ENCODE measurements at regions not wholly inside any gene's neighbourhood (a gene's known extent, or its start where the extent isn't known, plus 50 kb on each side); places are given as distances from the start of the nearest gene placed in this dataset.

GRCh38 chr10:94092848-94093247 lies 99.1 kb downstream of the PLCE1 start:
- Mint-ChIP-seq H3K27ac (ENCODE audit: unreplicated experiment) (no peak overlapping the region), H3K27me3 (ENCODE audit: unreplicated experiment) (peaks cover 2% of the 10 kb centered on the region), H3K4me1 (ENCODE audit: low read depth, unreplicated experiment) (peaks cover 1% of the 10 kb centered on the region), H3K36me3 (ENCODE audit: unreplicated experiment) (no peaks in the 10 kb centered on the region), H3K4me3 (ENCODE audit: unreplicated experiment) (no peak overlapping the region), H3K9me3 (ENCODE audit: unreplicated experiment) (no peaks in the 10 kb centered on the region)
- DNase-seq: no peak
- no peak for TF ChIP-seq CTCF (IDR thresholded peaks at IDR 0.05; ENCODE audit: partially characterized antibody, unreplicated experiment)

- H3K4me3 Mint-ChIP-seq (ENCODE audit: unreplicated experiment): no peak overlapping the region
- no peak for TF ChIP-seq CTCF (IDR thresholded peaks at IDR 0.05; ENCODE audit: partially characterized antibody, unreplicated experiment)
- no peak overlapping the region for H3K27ac Mint-ChIP-seq (ENCODE audit: unreplicated experiment)
- H3K4me1 Mint-ChIP-seq (ENCODE audit: low read depth, unreplicated experiment): peaks cover 1% of the 10 kb centered on the region
- no peaks in the 10 kb centered on the region for H3K36me3 Mint-ChIP-seq (ENCODE audit: unreplicated experiment)
- DNase-seq: no peak
- no peaks in the 10 kb centered on the region for H3K9me3 Mint-ChIP-seq (ENCODE audit: unreplicated experiment)
- peaks cover 2% of the 10 kb centered on the region for H3K27me3 Mint-ChIP-seq (ENCODE audit: unreplicated experiment)
Observed at GRCh38 chr10:94093286-94093905, 99.7 kb downstream of the PLCE1 start.

GRCh38 chr10:94094540-94094939 lies 100.8 kb downstream of the PLCE1 start:
- Mint-ChIP-seq H3K9me3 (ENCODE audit: unreplicated experiment) (no peaks in the 10 kb centered on the region), H3K4me3 (ENCODE audit: unreplicated experiment) (no peak overlapping the region), H3K27ac (ENCODE audit: unreplicated experiment) (no peak overlapping the region), H3K36me3 (ENCODE audit: unreplicated experiment) (no peaks in the 10 kb centered on the region), H3K27me3 (ENCODE audit: unreplicated experiment) (peaks cover 3% of the 10 kb centered on the region), H3K4me1 (ENCODE audit: low read depth, unreplicated experiment) (no peaks in the 10 kb centered on the region)
- DNase-seq: no peak
- TF ChIP-seq CTCF (IDR thresholded peaks at IDR 0.05; ENCODE audit: partially characterized antibody, unreplicated experiment): no peak

- Mint-ChIP-seq H3K27me3 (ENCODE audit: unreplicated experiment) (peaks cover 6% of the 10 kb centered on the region), H3K4me1 (ENCODE audit: low read depth, unreplicated experiment) (no peaks in the 10 kb centered on the region), H3K36me3 (ENCODE audit: unreplicated experiment) (no peaks in the 10 kb centered on the region), H3K4me3 (ENCODE audit: unreplicated experiment) (no peak overlapping the region), H3K9me3 (ENCODE audit: unreplicated experiment) (peaks cover 2% of the 10 kb centered on the region), H3K27ac (ENCODE audit: unreplicated experiment) (no peak overlapping the region)
- TF ChIP-seq CTCF (IDR thresholded peaks at IDR 0.05; ENCODE audit: partially characterized antibody, unreplicated experiment): no peak
- no peak for DNase-seq
Observed at GRCh38 chr10:94097656-94098055, 103.9 kb downstream of the PLCE1 start.

- Mint-ChIP-seq H3K4me1 (ENCODE audit: low read depth, unreplicated experiment) (no peaks in the 10 kb centered on the region), H3K4me3 (ENCODE audit: unreplicated experiment) (no peak overlapping the region), H3K36me3 (ENCODE audit: unreplicated experiment) (no peaks in the 10 kb centered on the region), H3K27me3 (ENCODE audit: unreplicated experiment) (peaks cover 4% of the 10 kb centered on the region), H3K9me3 (ENCODE audit: unreplicated experiment) (peaks cover 2% of the 10 kb centered on the region), H3K27ac (ENCODE audit: unreplicated experiment) (no peak overlapping the region)
- DNase-seq: no peak
- no peak for TF ChIP-seq CTCF (IDR thresholded peaks at IDR 0.05; ENCODE audit: partially characterized antibody, unreplicated experiment)
Observed at GRCh38 chr10:94098896-94099295, 105.2 kb downstream of the PLCE1 start.

All from glutamatergic neuron (in vitro differentiated cells).